DND-41 (cell line): ENCODE measurements at regions not wholly inside any gene's neighbourhood (a gene's known extent, or its start where the extent isn't known, plus 50 kb on each side); places are given as distances from the start of the nearest gene placed in this dataset.

Experiments used
- EZH2 ChIP-seq: IDR thresholded peaks from 3 replicates; pipeline ENCODE4 v1.6.1; 2012; ENCODE audit warnings: borderline replicate concordance, low read depth, mild to moderate bottlenecking, moderate library complexity, low read length, inconsistent platforms; ENCODE audit not compliant: severe bottlenecking
- TF ChIP-seq, protein P1 (sequence below): IDR thresholded peaks from 2 replicates; pipeline ENCODE4 v1.5.1; 2012; ENCODE audit warnings: borderline replicate concordance, low read length, moderate library complexity, mild to moderate bottlenecking; ENCODE audit not compliant: poor library complexity, severe bottlenecking; ENCODE audit errors: extremely low read depth

DNA sequence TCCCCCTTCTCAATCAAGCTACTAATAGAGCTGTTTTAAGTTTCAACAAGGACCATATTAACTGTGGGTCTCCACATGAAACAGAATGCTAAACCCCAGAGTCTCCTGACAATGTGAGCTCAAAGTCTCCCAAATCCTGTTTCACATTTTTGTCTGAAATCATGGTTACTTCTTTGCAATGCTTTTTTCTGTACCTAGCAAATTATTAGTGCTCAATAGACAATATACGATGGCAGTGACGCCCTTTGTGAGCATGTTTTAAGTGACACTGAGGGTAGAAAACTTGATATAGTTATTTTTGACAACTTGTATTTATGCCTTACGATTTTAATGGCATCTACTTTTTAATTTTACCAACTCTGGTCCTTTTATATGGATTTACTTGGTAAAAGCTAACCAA lies 85.4 kb upstream of the SOX5 start:
- TF ChIP-seq, protein P1, sequence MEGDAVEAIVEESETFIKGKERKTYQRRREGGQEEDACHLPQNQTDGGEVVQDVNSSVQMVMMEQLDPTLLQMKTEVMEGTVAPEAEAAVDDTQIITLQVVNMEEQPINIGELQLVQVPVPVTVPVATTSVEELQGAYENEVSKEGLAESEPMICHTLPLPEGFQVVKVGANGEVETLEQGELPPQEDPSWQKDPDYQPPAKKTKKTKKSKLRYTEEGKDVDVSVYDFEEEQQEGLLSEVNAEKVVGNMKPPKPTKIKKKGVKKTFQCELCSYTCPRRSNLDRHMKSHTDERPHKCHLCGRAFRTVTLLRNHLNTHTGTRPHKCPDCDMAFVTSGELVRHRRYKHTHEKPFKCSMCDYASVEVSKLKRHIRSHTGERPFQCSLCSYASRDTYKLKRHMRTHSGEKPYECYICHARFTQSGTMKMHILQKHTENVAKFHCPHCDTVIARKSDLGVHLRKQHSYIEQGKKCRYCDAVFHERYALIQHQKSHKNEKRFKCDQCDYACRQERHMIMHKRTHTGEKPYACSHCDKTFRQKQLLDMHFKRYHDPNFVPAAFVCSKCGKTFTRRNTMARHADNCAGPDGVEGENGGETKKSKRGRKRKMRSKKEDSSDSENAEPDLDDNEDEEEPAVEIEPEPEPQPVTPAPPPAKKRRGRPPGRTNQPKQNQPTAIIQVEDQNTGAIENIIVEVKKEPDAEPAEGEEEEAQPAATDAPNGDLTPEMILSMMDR, result no peak
- TF ChIP-seq EZH2, result no peak
